ENCODE measurements at regions not wholly inside any gene's neighbourhood (a gene's known extent, or its start where the extent isn't known, plus 50 kb on each side); places are given as distances from the start of the nearest gene placed in this dataset.

DNA sequence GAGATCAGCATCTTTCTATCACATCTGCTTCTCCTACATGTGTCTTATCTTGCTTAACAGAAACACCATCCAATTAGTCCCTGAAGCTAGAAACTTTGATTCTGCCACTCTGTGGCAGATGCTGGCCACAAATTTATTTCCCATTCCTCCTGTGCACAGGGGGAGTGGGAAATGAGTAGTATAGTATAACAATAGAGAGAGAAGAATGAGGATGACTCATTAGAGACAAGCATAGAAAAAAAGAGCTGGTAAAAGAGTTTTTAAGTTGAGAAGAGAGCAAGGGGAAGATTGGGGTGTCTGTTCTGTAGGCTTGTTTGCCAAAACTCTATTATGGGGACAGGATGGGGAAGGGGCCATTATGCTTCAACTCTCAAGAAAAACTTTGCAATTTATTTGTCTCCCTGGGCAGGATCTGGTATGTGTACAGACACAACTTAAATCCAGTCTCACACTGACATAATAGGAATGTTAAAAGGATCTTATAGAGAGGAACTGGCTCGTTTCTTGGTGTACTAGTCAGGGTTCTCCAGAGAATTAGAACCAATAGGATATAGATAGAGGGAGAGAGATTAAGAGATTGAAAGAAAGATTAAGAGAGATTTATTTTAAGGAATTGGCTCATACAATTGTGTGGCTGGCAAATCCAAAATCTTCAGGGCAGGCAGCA, 142.6 kb upstream of the CPSF6 start:
- no peak for DNase-seq (ENCODE audit: low spot score)

DNA sequence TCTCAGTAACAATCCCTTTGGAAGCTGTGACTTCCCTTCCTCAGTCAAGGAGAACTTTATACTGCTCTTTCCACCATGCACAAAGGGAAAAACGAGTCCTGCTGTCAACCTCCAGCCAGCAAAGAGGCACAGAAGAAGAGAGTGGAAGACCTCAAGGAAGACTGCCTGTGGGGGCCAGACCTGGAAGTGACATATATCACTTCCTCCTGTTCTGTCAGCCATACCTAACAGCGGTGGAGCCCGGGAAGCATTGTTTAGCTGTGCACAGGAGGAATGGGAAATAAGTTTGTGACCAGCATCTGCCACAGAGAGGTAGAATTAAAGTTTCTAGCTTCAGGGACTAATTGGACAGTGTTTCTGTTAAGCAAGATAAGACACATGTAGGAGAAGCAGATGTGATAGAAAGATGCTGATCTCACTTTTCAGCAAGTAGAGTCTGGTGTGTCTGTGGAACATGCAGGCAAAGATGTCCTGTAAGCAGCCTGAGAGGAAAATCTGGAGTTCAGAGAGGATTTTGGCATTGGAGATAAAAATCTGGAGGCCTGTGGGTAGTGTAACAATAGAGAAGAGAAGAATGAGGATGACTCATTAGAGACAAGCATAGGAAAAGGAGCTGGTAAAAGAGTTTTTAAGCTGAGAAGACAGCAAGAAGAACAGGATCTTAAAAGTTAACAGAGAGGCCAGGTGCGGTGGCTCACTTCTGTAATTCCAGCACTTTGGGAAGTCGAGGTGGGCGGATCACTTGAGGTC, 141.6 kb upstream of the CPSF6 start:
- DNase-seq (ENCODE audit: low spot score): no peak

DNA sequence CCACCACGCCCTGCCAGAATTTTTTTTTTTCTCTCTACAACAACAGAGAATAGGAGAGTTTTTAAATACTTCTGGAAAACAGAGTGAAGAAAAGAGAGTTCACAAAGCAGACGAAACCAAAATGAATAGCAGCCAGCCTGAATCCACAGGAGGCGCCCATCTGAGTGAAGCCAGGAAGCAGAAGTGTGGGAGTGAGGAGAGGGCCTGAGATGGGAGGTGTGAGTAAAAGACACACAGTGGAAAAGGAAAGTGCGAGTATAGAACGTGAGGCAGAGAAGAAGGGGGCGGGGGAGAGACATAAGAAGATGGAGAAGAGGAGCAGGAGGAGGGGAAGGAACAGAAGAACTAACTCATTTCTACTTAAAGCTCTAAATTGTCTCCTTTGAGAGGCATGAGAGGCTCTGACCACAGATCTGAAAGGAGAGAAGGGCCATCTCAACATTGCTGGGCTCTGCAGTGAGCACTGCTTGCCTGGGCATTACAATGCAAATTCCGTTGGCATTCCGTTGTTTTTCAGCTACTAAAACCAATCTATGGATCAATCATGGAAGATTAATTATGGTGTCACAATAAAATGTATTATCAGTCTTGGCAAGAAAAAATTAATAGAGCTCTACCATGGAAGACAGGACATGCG, 140.1 kb upstream of the CPSF6 start:
- no peak for DNase-seq (ENCODE audit: low spot score)

GRCh38 chr12:69101505-69101904, 137.9 kb upstream of the CPSF6 start:
- DNase-seq (ENCODE audit: low spot score): no peak

GRCh38 chr12:69102856-69103255, 136.5 kb upstream of the CPSF6 start:
- no peak for DNase-seq (ENCODE audit: low spot score)

DNA sequence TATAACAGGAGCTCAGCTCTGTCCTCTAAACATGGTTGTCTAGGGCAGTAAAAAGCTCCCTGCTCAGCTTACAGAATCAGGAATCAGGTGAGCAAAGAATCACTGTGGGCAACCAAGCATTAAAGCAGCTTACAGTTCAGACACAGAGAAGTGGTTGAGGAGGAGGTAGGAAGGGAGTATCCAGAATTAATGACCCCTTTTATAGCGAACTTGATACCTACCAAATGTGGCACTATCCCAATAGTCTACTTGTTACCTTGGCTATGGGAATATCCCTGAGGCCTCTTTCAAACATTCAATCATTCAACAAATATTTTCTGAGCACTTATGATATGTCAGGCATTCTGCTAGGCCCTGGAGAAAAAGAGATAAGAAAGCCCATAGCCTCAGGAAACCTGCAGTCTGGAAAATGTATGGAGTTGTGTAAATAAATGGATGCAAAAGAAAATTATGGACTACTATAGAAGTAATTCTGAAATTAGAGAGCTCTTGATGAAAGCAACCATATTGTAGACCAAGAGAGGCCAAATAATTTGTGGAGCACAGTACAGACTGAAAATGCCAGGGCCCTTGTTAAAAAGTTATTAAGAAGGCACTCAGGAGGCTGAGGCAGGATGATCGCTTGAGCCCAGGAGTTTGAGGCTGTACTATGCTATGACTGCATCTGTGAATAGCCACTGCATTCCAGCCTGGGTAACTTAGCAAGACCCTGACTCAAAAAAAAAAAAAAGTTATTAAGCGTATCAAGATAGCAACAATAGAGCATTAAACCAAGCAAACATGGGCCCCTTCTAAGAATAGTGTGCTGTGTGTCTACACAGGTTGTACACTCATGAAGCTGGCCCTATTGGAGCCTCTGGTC, 134.0 kb upstream of the CPSF6 start:
- no peak for DNase-seq (ENCODE audit: low spot score)

DNA sequence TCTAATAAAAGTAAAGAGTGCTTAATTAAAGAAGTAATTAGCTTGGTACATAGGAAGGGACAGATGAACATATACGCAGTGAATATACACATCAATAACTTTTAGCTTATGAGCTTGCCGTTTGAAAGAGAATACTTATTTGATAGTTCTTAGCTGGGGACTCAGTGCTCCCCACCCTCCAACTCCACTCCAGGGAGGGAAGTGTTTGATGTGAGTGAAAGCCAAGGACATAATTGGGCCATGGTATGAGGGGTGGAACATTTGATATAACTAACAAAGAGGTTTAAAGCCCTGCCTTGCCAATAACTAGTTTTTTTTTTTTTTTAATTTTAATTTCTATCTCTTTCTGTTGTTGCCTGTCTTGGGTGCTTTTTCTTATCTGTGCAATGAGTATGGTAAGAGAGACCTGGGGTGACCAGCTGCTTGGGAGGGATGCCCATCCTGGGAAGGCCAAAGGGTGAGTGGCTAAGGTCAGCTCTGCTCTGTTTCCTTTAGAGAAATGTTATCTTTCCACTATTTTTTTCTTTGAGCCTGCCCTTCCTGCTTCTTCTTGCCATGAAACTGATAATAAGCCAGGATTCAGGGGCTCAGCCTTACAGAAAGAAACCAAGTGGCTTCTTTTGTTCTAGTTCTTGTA, 132.8 kb upstream of the CPSF6 start:
- no peak for DNase-seq (ENCODE audit: low spot score)

GRCh38 chr12:69107541-69107940, 131.8 kb upstream of the CPSF6 start:
- no peak for DNase-seq (ENCODE audit: low spot score)

GRCh38 chr12:69108037-69108436, 131.3 kb upstream of the CPSF6 start:
- DNase-seq (ENCODE audit: low spot score): no peak

DNA sequence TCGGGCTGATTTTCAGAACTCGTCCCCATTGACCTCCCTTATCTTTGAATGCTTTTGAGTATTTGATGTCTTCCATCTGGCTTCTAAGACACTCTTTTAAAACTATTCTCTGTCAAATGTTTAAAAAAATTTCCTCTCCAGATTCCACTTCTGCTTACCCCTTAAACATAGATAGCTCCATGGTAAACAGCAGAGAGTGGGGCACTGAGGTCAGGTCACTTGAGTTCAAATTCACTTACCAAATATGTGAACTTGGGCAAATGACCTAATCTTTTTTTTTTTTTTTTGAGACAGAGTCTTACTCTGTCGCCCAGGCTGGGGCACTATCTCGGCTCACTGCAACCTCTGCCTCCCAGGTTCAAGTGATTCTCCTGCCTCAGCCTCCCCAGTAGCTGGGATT, 126.8 kb upstream of the CPSF6 start:
- no peak for DNase-seq (ENCODE audit: low spot score)

DNA sequence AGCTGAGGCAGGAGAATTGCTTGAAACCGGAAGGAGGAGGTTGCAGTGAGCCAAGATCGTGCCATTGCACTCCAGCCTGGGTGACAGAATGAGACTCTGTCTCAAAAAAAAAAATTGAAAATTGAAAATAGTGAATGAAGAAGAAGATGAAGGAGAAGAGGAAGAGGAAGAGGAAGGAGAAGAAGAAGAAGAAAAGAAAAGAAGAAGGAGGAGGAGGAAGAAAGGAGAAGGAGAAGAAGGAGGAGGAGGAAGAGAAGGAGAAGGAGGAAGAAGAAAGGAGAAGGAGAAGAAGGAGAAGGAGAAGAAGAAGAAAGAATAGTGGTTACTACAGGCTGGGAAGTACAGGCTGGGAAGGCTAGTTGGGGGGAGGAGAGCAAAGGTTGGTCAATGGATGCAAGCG, 124.3 kb upstream of the CPSF6 start:
- DNase-seq (ENCODE audit: low spot score): no peak

DNA sequence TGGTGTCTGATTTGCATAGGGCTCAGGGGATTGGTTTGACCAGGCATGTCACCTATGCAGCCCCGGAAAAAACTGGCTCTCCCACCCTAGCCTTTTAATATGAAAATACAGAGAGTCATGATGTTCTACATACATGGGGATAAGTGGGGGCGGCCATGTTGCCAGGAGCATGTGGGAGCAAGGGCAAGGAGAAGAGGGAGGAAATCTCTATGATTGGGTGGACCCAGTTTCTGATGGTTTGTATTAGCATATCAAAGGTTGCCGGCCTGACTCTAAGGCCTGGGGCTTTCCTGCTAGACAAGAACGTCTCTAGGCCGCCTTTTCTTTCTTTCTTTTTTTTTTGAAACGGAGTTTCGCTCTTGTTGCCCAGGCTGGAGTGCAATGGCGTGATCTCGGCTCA, 123.4 kb upstream of the CPSF6 start:
- no peak for DNase-seq (ENCODE audit: low spot score)

DNA sequence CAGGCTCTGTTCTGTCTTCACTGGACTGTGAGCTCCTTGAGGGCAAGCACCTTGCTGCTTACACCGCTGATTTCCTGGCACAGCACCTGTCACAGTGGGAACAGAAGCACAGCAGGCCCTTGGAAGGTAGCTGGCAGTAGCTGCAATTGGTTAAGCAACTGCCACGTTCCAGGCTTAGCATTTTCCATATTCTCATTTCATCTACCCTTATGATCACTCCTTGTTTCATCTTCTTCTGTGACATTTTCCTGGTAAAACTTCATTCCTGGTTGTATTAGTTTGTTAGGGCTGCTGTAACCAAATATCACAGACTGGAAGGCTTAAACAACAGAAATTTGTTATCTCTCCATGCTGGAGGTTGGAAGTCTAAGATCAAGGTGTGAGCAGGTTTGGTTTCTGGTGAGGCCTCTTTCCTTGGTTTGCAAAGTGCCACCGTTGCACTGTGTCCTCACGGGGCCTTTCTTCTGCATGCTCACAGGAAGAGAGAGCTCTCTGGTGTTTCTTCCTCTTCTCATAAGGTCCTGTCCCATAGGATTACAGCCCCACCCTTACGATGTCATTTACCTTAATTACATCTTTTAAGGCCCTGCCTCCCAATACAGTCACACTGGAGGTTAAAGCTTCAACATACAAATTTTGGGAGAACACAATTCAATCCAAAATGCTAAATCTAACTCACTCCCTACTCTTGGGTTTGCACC, 121.7 kb upstream of the CPSF6 start:
- DNase-seq (ENCODE audit: low spot score): no peak

GRCh38 chr12:69118516-69118915, 120.9 kb upstream of the CPSF6 start:
- no peak for DNase-seq (ENCODE audit: low spot score)

DNA sequence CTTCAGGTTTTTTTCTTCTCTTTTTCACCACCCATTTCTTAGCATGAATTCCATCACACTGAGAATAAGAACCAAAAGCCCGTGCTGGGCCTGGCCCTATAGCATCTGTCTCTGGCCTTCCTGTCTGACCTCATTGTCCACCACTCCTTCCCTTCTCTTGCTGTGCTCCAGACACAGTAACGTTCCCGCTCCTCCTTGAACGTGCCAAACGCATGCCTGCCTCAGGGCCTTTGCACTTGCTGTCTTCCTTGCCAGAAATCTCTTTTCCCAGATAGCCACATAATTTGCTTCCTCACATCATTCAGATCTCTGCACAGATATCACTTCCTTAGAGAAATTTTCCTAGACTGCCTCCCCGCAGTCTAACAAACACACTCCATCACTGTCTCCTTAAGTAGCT, 119.6 kb upstream of the CPSF6 start:
- no peak for DNase-seq (ENCODE audit: low spot score)

DNA sequence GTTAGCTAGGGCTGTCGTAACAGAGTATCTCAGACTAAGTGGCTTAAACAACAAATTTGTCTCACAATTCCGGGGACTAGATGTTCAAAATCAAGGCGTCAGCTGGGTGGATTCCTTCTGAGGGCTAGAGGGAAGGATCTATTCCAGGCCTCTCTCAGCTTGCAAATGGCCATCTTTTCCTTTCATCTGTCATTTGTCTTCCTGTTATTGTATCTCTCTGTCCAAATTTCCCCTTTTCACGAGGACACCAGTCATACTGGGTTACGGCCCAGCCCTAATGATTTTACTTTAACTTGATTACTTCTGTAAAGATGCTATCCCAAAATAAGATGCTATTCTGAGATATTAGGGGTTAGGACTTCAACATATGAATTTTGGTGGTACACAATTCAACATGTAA, 119.0 kb upstream of the CPSF6 start:
- no peak for DNase-seq (ENCODE audit: low spot score)

GRCh38 chr12:69123311-69123710, 116.1 kb upstream of the CPSF6 start:
- DNase-seq (ENCODE audit: low spot score): no peak

- DNase-seq (ENCODE audit: low spot score): no peak
These were observed 115.3 kb upstream of the CPSF6 start for GRCh38 chr12:69123919-69124638.

GRCh38 chr12:69129017-69129416, 110.4 kb upstream of the CPSF6 start:
- no peak for DNase-seq (ENCODE audit: low spot score)

DNA sequence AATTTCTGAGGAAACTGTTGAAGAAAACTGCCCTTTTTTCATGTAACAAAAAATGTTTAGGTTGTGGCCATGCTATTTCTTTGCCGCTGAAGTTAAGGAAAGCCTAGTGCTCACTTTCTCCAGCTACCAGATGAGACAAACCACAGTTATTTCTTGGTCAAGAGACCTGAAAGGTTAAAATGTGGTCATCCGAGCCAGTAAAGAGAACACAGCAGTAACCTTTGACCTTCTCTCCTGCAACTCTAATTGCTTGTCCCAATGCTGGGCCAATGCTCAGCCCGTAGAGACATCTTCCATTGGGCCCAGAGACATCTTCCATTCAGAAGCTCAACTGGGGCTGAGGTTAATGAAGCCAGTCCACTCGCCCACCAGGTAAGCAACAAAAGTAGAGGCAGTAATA, 109.8 kb upstream of the CPSF6 start:
- no peak for DNase-seq (ENCODE audit: low spot score)

- no peak for DNase-seq (ENCODE audit: low spot score)
These were observed 109.3 kb upstream of the CPSF6 start for GRCh38 chr12:69130064-69130463.

Data from activated CD4-positive, alpha-beta T cell treated with anti-CD3 and anti-CD28 coated beads, Interleukin-2, Interleukin-4, amounts not matched to agents 100 ng/mL and 50 ng/mL, durations not matched to agents 16 hours and 8 hours (primary cell).